HG03097 (cell line): ENCODE measurements at regions not wholly inside any gene's neighbourhood (a gene's known extent, or its start where the extent isn't known, plus 50 kb on each side); places are given as distances from the start of the nearest gene placed in this dataset.

Experiments
- ATAC-seq: cut with Tn5 transposase; IDR thresholded peaks from one replicate; pipeline ENCODE4 v1.9.1; 2021; ENCODE audit not compliant: unreplicated experiment, low FRiP score

DNA sequence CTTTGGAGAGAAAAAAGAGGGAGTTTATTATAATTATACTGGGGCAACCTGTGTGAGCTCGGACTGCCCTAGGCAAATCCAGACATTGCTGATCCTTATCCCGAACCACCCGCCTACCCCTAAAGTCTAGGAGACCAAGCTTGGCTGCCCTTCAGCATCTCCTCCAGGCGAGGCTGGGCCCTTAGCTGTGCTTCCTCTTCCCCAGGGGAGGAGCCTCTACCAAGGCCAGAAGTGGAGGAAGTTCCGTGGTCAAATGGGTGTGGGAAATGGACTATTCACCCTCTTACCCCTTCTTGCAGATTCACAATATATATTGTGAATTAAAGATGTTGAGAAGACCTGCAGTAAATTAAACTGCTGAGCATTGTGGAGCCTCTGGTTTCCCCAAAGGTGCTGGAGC is 158.3 kb upstream of the HES1 start:
- no peak for ATAC-seq

GRCh38 chr3:193978030-193978429 is 157.9 kb upstream of the HES1 start:
- ATAC-seq = no peak

- ATAC-seq = no peak
Measured at GRCh38 chr3:193978486-193978885, 157.5 kb upstream of the HES1 start.

DNA sequence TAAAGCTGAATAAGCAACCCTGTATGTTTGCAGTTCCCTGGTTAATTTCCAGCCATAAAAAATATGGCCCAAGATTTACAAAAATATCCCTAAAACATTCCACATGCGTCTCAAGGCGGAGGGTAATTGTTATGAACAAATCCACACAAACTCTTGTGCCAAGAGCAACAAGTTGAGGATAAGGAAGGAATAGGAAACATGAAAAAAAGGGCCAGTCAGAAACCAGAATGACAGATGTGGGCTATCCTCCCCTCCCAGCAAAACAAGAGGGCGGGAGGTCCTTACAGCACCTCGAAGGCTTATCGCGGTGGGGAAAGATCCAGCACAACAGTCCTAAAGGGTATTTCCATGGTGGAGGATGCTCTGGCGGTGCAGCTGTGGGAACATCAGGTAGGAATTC is 155.6 kb upstream of the HES1 start:
- ATAC-seq = no peak

DNA sequence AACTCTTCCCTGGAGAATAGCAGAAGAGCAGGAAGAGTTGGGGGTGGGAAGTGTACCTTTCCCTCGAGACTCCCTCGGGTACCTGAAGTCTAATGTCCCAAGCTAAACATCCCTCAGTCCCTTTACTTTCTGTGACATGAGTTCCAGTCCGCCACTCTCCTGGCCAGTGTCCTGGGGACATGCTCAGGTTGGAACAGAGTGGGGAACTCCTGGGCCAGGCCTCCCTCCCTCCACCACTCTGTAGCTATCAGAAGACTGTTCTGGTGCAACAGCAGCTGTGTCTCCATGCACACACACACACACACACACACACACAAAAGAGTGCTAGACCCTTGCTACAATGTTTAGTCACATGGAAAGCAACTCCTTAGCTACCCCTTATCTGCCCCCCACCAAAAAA is 155.0 kb upstream of the HES1 start:
- ATAC-seq = no peak

DNA sequence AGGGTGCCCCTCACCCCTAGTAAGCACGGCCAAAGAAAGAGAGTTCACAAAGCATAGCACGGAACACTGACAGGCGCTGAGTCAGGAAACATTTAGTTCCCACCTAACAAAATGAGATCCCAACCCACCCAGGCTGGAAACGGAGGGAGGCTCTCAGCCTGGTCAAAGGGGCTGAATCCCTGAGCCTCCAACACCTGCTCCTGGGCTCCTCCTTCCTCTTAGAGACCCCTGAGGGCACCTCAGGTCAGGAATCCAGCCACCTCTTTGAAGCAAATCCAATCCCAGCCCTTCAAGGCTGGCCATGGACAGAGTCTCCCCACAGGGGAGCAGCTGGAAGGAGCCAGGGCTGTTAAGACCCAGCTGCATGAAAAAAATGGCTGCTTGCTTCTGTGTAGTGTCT is 154.4 kb upstream of the HES1 start:
- no peak for ATAC-seq

DNA sequence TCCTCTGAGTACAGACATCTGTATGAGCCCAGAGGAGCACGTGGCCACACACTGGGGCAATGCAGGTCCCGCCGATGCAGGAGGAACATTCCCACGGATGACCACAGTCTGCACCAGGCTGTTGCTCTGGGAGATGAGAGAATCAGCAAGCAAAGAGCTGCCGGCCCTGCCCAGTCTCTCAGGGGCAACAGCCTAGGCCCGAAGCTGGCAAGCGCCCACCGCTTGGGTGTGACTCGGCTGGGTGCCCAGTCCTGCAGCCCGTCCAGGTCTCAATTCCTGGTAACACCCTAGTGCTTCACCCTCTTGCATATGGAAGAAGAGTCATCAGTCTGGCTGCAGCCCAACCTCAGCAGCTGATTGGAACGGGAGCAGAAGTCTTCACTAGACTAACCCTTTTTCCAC is 153.7 kb upstream of the HES1 start:
- ATAC-seq = no peak

GRCh38 chr3:193983846-193984818 is 151.8 kb upstream of the HES1 start:
- ATAC-seq = no peak

DNA sequence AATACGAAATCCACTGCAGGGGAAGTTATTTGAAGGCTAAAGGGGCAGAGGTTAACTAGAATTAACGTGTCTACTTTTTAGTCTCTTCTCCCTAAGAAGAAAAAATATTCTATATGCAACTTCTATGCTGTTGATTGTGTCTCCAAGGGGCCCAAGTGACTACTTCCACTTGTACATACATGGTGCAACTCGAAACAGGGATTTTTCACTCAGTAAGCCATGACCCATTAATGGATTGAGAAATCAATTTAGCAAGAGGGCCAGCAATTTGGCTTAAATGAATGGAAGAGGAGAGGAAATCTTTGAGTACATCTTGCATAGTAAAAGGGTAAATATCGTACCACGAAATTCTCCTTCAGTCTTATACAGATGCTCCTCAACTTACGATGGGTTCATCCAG is 151.1 kb upstream of the HES1 start:
- no peak for ATAC-seq

DNA sequence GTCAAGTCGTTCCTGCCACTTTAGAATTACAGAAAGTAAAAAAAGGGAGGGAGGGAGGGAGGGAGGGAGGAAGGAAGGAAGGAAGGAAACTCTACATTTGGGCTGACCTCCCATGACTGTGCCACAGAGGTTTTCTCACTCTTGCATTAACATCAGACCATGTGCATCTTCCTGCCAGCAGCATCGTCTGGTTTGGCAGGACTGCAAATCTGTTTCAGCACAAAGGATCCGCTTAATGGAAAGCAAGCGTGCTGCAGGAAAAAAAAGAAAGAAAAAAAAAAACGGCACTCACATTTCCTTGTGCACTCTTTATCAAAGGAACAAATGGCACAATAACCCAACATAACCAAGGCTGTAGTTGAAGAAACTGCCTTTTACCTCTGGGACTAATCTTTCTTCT is 148.8 kb upstream of the HES1 start:
- no peak for ATAC-seq

DNA sequence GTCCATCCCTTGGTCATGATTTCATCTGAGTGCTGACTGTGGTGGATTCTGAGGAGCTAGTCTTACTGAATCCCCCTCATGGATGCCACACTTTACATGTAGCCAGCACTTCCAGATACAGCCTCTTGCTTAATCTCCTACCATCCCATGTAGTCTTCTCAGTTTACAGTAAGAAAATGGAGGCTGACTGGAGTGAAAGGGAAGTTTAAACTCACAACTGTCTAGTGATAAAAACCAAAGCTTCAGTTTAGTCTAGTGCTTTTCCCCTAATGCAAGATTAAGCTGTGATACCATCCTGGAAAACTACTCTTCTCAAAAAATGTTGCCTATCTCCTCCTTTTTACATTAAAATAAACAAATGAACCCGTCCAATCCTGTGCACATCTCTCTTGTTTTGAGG is 146.8 kb upstream of the HES1 start:
- no peak for ATAC-seq

DNA sequence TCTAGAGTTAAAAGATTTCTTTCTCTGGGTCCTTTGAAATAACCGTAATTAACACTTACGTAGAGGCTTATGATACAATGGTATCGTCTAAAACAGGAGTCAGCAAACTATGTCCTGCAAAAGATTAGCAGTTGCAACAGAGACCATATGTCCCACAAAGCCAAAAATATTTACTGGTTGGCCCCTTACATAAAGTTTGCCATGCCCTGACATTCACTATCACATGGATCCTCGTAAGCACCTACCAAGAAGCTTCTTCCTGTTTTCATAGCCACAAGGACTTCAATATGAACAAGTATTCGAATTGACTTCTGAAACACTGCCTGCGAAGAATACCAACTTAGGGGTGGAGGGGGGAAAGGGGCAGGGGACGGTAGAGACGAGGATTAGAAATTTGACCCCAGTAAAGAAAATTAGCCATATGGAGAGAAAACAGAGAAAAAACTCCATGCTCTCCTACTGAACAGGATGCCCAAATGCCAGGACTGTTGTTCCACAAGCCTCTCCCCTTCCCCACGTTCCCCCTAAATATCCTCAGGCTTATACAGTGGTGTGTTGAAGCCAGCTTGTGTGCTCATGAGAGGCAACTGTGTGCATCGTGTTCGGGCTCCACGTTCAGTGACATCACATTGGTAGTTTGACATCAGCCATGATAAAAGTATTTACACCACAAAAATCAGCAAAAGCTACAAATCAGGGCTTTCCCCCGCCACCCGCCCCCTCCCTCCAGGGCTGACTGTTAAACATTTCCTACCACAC is 144.1 kb upstream of the HES1 start:
- no peak for ATAC-seq

DNA sequence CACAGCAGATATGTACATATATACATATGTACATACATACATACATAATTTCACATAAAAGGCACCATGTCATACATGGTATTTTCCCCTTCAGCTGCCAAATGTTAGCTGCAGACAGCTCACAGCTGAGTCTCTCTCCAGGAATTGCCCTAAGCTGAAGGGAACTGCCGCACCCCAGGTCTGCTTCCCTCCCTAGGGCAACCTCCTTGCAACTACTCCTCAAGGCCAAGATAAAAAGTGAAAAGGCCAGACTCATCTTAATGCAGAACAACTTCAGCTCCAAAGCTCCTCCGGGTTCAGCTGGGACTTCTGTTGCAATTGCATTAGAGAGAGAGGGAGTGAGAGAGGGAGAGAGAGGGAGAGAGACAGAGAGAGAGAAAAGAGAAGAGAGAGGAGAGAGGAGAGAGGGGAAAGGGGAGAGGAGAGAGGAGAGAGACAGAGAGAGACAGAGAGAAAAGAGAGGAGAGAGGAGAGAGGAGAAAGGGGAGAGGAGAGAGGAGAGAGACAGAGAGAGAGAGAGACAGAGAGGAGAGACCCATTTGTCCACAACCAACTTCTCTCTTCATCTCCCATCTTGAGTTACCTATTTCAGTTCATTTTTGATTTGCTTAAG is 143.4 kb upstream of the HES1 start:
- no peak for ATAC-seq

GRCh38 chr3:193996221-193996620 is 139.7 kb upstream of the HES1 start:
- no peak for ATAC-seq

- ATAC-seq = no peak
Measured at GRCh38 chr3:193996641-193997089, 139.3 kb upstream of the HES1 start.

DNA sequence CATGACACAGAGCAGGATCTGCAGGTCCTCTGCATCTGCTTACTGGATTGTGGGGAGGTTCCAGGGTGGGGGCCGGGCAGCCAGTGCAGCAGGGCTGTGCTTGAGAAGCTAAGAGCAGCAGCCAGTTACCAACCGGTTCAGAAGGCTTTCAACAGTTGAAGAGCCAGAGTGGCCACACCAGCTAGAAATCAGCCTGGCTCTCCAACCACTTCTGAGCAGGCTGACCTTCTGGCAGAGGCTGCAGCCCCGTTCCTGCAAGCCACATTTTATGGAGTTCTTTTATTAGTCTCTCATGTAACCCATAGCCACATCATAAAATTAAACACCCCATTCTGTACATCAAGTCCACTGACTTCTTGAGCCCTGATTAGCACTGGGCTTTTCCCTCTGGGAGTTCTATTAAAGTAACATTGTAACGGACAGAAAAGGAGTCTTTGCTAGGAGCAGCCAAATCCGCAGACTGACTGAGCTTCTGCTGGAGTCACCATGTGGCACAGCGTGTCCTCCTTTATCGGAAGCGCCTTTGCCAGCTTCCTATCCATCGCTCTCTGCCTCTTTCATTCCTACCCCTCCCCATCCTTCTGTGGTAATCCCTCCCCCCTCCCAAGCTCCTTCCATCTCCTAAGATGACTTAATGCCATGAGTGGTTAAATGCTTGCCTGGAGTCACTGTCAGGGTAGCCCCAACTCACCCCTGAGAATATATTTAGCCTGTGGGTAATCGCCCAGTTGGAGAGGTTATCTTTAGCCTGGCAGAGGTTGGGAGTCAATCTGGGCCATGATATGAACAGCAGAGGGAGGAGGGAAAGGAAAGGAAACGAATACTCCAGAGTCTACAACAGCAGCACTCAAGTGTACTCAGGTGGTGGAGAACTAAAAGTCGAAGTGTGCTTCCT is 138.5 kb upstream of the HES1 start:
- ATAC-seq = no peak

- no peak for ATAC-seq
Measured at GRCh38 chr3:193998123-193998448, 137.9 kb upstream of the HES1 start.

DNA sequence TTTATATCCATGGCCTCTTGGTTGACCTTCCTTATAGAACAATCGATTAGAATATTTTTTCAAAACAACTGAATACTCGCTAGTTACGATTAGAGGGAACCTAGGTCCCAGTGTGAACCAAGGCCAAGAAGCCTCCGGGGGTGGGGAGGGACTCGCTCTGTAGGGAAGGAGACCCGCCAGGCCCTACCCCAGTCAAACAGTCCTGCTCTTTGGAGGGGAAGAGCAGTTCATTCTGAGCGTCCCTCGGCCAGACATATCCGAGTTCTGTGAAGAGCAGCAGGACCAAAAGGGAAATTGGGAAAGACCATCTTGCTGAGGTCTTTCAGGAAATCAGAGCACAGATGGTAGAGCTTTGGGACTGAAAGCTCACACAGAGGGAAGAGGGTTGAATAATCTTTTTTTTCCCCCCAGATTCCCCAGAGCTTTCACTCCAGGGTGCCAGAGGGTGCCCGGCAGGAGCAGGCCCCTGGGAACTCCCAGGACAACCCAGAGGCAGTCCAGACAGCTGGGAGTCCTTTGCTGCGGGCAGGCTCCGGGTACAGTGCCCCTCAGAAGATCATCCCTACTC is 137.2 kb upstream of the HES1 start:
- no peak for ATAC-seq

- ATAC-seq = no peak
Measured at GRCh38 chr3:194000100-194000499, 135.8 kb upstream of the HES1 start.

- no peak for ATAC-seq
Measured at GRCh38 chr3:194000712-194001111, 135.2 kb upstream of the HES1 start.
